Endothelial cell (in vitro differentiated cells): ENCODE measurements at regions not wholly inside any gene's neighbourhood (a gene's known extent, or its start where the extent isn't known, plus 50 kb on each side); places are given as distances from the start of the nearest gene placed in this dataset.
A peak's percentile ranks its signal among the peaks of the same experiment; 100 is the strongest.
"Not testable (repeated sequence)": the region's sequence is repeated elsewhere in the genome, so short reads cannot be mapped to it uniquely, and the experiment has no call there.

Experiments used
- DNase-seq: peaks from one replicate; pipeline ENCODE4 v3.0.0; 2021; ENCODE audit warnings: low spot score
- H3K27ac Mint-ChIP-seq: one replicate; pipeline ENCODE4 v1.8.0; 2021; ENCODE audit warnings: mixed read lengths, inconsistent platforms; ENCODE audit not compliant: unreplicated experiment
- H3K27me3 Mint-ChIP-seq: one replicate; pipeline ENCODE4 v1.8.0; 2021; ENCODE audit warnings: mild to moderate bottlenecking, moderate library complexity, mixed read lengths, inconsistent platforms; ENCODE audit not compliant: unreplicated experiment
- H3K36me3 Mint-ChIP-seq: one replicate; pipeline ENCODE4 v1.8.0; 2021; ENCODE audit warnings: mild to moderate bottlenecking, low read depth, mixed read lengths, inconsistent platforms; ENCODE audit not compliant: unreplicated experiment
- H3K4me1 Mint-ChIP-seq: one replicate; pipeline ENCODE4 v1.8.0; 2021; ENCODE audit warnings: mild to moderate bottlenecking, mixed read lengths, inconsistent platforms; ENCODE audit not compliant: unreplicated experiment
- H3K4me3 Mint-ChIP-seq: one replicate; pipeline ENCODE4 v1.8.0; 2021; ENCODE audit warnings: mild to moderate bottlenecking, mixed read lengths, inconsistent platforms; ENCODE audit not compliant: unreplicated experiment
- H3K9me3 Mint-ChIP-seq: one replicate; pipeline ENCODE4 v1.8.0; 2021; ENCODE audit warnings: mixed read lengths, inconsistent platforms; ENCODE audit not compliant: unreplicated experiment
- CTCF ChIP-seq: fragments of 200-600 bp; sonication (generic); IDR thresholded peaks from one replicate; pipeline ENCODE4 v1.5.0; 2021; ENCODE audit warnings: antibody characterized with exemption; ENCODE audit not compliant: unreplicated experiment

GRCh38 chr21:36611379-36611778 lies 87.5 kb upstream of the SIM2 start:
- H3K4me1 Mint-ChIP-seq: peaks cover 4% of the 10 kb centered on the region
- no peak for TF ChIP-seq CTCF

GRCh38 chr21:36613059-36613458 lies 85.9 kb upstream of the SIM2 start:
- Mint-ChIP-seq H3K4me3 (no peak overlapping the region), H3K27me3 (no peaks in the 10 kb centered on the region), H3K36me3 (peaks cover 8% of the 10 kb centered on the region), H3K9me3 (peaks cover 5% of the 10 kb centered on the region), H3K4me1 (peaks cover 4% of the 10 kb centered on the region), H3K27ac (no peak overlapping the region)
- no peak for TF ChIP-seq CTCF
- DNase-seq: no peak

More at GRCh38 chr21:36611379-36611778, 87.5 kb upstream of the SIM2 start:
- Mint-ChIP-seq H3K36me3 (peaks cover 8% of the 10 kb centered on the region), H3K27ac (no peak overlapping the region), H3K9me3 (peaks cover 5% of the 10 kb centered on the region), H3K4me3 (no peak overlapping the region), H3K27me3 (peaks cover 4% of the 10 kb centered on the region)
- no peak for DNase-seq

GRCh38 chr21:36613554-36613953 lies 85.4 kb upstream of the SIM2 start:
- Mint-ChIP-seq H3K36me3 (peaks cover 8% of the 10 kb centered on the region), H3K27me3 (no peaks in the 10 kb centered on the region), H3K9me3 (peaks cover 5% of the 10 kb centered on the region), H3K4me1 (peaks cover 4% of the 10 kb centered on the region), H3K27ac (no peak overlapping the region), H3K4me3 (no peak overlapping the region)
- no peak for DNase-seq
- no peak for TF ChIP-seq CTCF

- peaks cover 5% of the 10 kb centered on the region for H3K9me3 Mint-ChIP-seq
- TF ChIP-seq CTCF: peak; percentile 15
- H3K27ac Mint-ChIP-seq: no peak overlapping the region
- H3K36me3 Mint-ChIP-seq: peaks cover 8% of the 10 kb centered on the region
- H3K4me1 Mint-ChIP-seq: peaks cover 4% of the 10 kb centered on the region
- no peak for DNase-seq
- no peaks in the 10 kb centered on the region for H3K27me3 Mint-ChIP-seq
- H3K4me3 Mint-ChIP-seq: no peak overlapping the region
These were observed 83.5 kb upstream of the SIM2 start for GRCh38 chr21:36615274-36615964.

- H3K27ac Mint-ChIP-seq, H3K4me1 Mint-ChIP-seq, H3K4me3 Mint-ChIP-seq, DNase-seq, H3K9me3 Mint-ChIP-seq, H3K27me3 Mint-ChIP-seq, H3K36me3 Mint-ChIP-seq: not testable (repeated sequence)
These were observed 82.1 kb upstream of the SIM2 start for GRCh38 chr21:36616773-36617172.

- not testable (repeated sequence) for H3K4me1 Mint-ChIP-seq, H3K27me3 Mint-ChIP-seq, H3K4me3 Mint-ChIP-seq, H3K36me3 Mint-ChIP-seq, H3K27ac Mint-ChIP-seq, DNase-seq, H3K9me3 Mint-ChIP-seq
These were observed 77.1 kb upstream of the SIM2 start for GRCh38 chr21:36621794-36622193.
